HCT116 (cell line): ENCODE measurements at regions not wholly inside any gene's neighbourhood (a gene's known extent, or its start where the extent isn't known, plus 50 kb on each side); places are given as distances from the start of the nearest gene placed in this dataset.

ENCODE experiments used
- ATAC-seq: fragments of 200-7000 bp; cut with Tn5 transposase; 2 replicates; pipeline ENCODE4 v1.9.1; 2020; ENCODE audit warnings: mild to moderate bottlenecking, moderate library complexity
- BruUV-seq: library from RNA; stranded (reverse); fragments of 400-500 nt; replicated peaks from 2 replicates; lab custom pipeline; 2021; lab: Mats Ljungman, UMichigan
- CTCF ChIA-PET: fragments of 300-600 bp; sonication (Branson Sonifier 250); formaldehyde crosslinking; loops from one replicate; lab custom pipeline; 2021; ENCODE audit warnings: antibody characterized with exemption; lab: Charles Lee
- POLR2A ChIA-PET: fragments of 300-600, 350-600 bp; sonication (Branson Sonifier 250); formaldehyde crosslinking; loops from one replicate; lab custom pipeline; 2021; ENCODE audit warnings: antibody characterized with exemption; lab: Charles Lee
- RAD21 ChIA-PET, 2 experiments: fragments of 300-600 bp; sonication (Branson Sonifier 250); formaldehyde crosslinking; loops; one replicate each; lab custom pipeline; 2023; ENCODE audit warnings: low total read pairs in 2 of 2; ENCODE audit not compliant: uncharacterized antibody in 2 of 2, unreplicated experiment in 2 of 2, low non-redundant PET in 1 of 2; lab: Charles Lee
- DNase-seq: peaks from one replicate; pipeline ENCODE4 v3.0.0-alpha.2; 2010; ENCODE audit warnings: low read depth, low spot score
- H2AFZ ChIP-seq: fragments of 200-600 bp; shearing (Covaris generic), sonication (generic); 2 replicates; pipeline ENCODE4 v1.6.1; 2017; ENCODE audit warnings: low read depth, mixed run types, mixed read lengths, antibody characterized with exemption, low read length; ENCODE audit not compliant: poor library complexity, severe bottlenecking
- H3K27ac ChIP-seq: 2 replicates; pipeline ENCODE4 v1.5.1; 2012; ENCODE audit warnings: low read depth, low read length
- H3K27me3 ChIP-seq: fragments of 200-600 bp; sonication (generic); 2 replicates; pipeline ENCODE4 v1.6.1; 2016; ENCODE audit warnings: mixed run types, low read length, mixed read lengths; ENCODE audit not compliant: insufficient read depth
- H3K36me3 ChIP-seq, 2 experiments: fragments of 200-500 bp in 1 of 2; fragments of 200-600 bp in 1 of 2; sonication (Bioruptor generic) in 1 of 2; sonication (generic) in 1 of 2; 2 replicates each; pipeline versions ENCODE4 v1.5.1 to v1.6.1; 2014 to 2016; ENCODE audit warnings: low read length in 2 of 2, inconsistent platforms in 1 of 2, mixed read lengths in 1 of 2, mixed run types in 1 of 2; ENCODE audit not compliant: insufficient read depth in 2 of 2, control insufficient read depth in 1 of 2
- H3K4me1 ChIP-seq, 2 experiments: fragments of 200-600 bp in 1 of 2; sonication (generic) in 1 of 2; 2 replicates each; pipeline versions ENCODE4 v1.5.1 to v1.6.1; 2012 to 2017; ENCODE audit warnings: low read length in 2 of 2, inconsistent platforms in 1 of 2, mild to moderate bottlenecking in 1 of 2, mixed read lengths in 1 of 2, mixed run types in 1 of 2, moderate library complexity in 1 of 2; ENCODE audit not compliant: insufficient read depth in 2 of 2, control insufficient read depth in 1 of 2
- H3K4me2 ChIP-seq: fragments of 200-600 bp; sonication (generic); 2 replicates; pipeline ENCODE4 v1.6.1; 2017; ENCODE audit warnings: mixed run types, low read length, mixed read lengths
- H3K4me3 ChIP-seq, 2 experiments: fragments of 200-600 bp in 1 of 2; sonication (generic) in 1 of 2; replicated peaks in 1 of 2; 2 replicates each; pipeline ENCODE4 v1.5.1; 2011 to 2016; ENCODE audit warnings: low read length in 2 of 2, control low read depth in 1 of 2, low read depth in 1 of 2, mild to moderate bottlenecking in 1 of 2, mixed read lengths in 1 of 2, mixed run types in 1 of 2
- H3K79me2 ChIP-seq: fragments of 200-600 bp; sonication (generic); 2 replicates; pipeline ENCODE4 v1.6.1; 2017; ENCODE audit warnings: mild to moderate bottlenecking, mixed run types, low read length, moderate library complexity, mixed read lengths; ENCODE audit not compliant: insufficient read depth
- H3K9ac ChIP-seq: fragments of 200-600 bp; sonication (generic); 2 replicates; pipeline ENCODE4 v1.6.1; 2016; ENCODE audit warnings: low read length, mixed read lengths
- H3K9me2 ChIP-seq: fragments of 200-600 bp; sonication (generic), shearing (Covaris generic); 2 replicates; pipeline ENCODE4 v1.6.1; 2017; ENCODE audit warnings: mixed run types, mild to moderate bottlenecking, moderate library complexity; ENCODE audit not compliant: insufficient read depth
- H3K9me3 ChIP-seq, 2 experiments: fragments of 200-500 bp in 1 of 2; fragments of 200-600 bp in 1 of 2; sonication (Bioruptor generic) in 1 of 2; sonication (generic) in 1 of 2; 2 replicates each; pipeline ENCODE4 v1.6.1; 2014 to 2017; ENCODE audit warnings: low read length in 2 of 2, mixed read lengths in 2 of 2, inconsistent platforms in 1 of 2, low read depth in 1 of 2, mild to moderate bottlenecking in 1 of 2, mixed run types in 1 of 2, moderate library complexity in 1 of 2; ENCODE audit not compliant: control insufficient read depth in 1 of 2, insufficient read depth in 1 of 2
- H4K20me1 ChIP-seq: fragments of 200-600 bp; sonication (generic), shearing (Covaris generic); 2 replicates; pipeline ENCODE4 v1.6.1; 2017; ENCODE audit warnings: mixed run types, mild to moderate bottlenecking, moderate library complexity; ENCODE audit not compliant: insufficient read depth
- CBX3 ChIP-seq: IDR thresholded peaks from 2 replicates; pipeline ENCODE4 v1.6.1; 2012; ENCODE audit warnings: low read depth
- EZH2 ChIP-seq: fragments of 200-600 bp; sonication (generic); IDR thresholded peaks from 2 replicates; pipeline ENCODE4 v1.6.1; 2017; ENCODE audit warnings: antibody characterized with exemption, mixed run types
- FOSL1 ChIP-seq: IDR thresholded peaks from 2 replicates; pipeline ENCODE4 v1.6.1; 2012; ENCODE audit warnings: low read depth
- MAX ChIP-seq: IDR thresholded peaks from 2 replicates; pipeline ENCODE4 v1.6.1; 2012
- POLR2A ChIP-seq: IDR thresholded peaks from 2 replicates; pipeline ENCODE4 v1.7.0; 2011; ENCODE audit warnings: borderline replicate concordance; ENCODE audit not compliant: insufficient read depth, insufficient read length; ENCODE audit errors: extremely low read depth
- POLR2AphosphoS5 ChIP-seq: IDR thresholded peaks from 2 replicates; pipeline ENCODE4 v1.6.1; 2011; ENCODE audit warnings: mild to moderate bottlenecking, low read depth, low read length, moderate library complexity
- SRF ChIP-seq: IDR thresholded peaks from 2 replicates; pipeline ENCODE4 v1.6.1; 2012; ENCODE audit warnings: low read depth
- YY1 ChIP-seq: IDR thresholded peaks from 2 replicates; pipeline ENCODE4 v1.6.1; 2011; ENCODE audit warnings: low read length, low read depth, moderate library complexity, mild to moderate bottlenecking; ENCODE audit not compliant: insufficient replicate concordance; ENCODE audit errors: extremely low read depth
- ZFX ChIP-seq: fragments of 450-650 bp; IDR thresholded peaks from 2 replicates; pipeline ENCODE4 v1.6.1; 2017
- intact Hi-C: fragments of 100-400 bp; cut with micrococcal nuclease; formaldehyde crosslinking; loops from 2 replicates; pipeline ENCODE4 v1.10.0; 2022
- TF ChIP-seq, protein P1 (sequence below), 3 experiments: fragments of 200-600 bp in 1 of 3; sonication (generic) in 1 of 3; IDR thresholded peaks in 2 of 3; conservative IDR thresholded peaks in 1 of 3; 2 replicates each; pipeline ENCODE4 v1.5.1; 2012 to 2017; ENCODE audit warnings: low read depth in 2 of 3, low read length in 2 of 3, antibody characterized with exemption in 1 of 3, borderline replicate concordance in 1 of 3, control low read depth in 1 of 3, mild to moderate bottlenecking in 1 of 3, mixed read lengths in 1 of 3, mixed run types in 1 of 3, moderate library complexity in 1 of 3; ENCODE audit not compliant: insufficient read depth in 1 of 3
- TF ChIP-seq, protein P2 (sequence below): IDR thresholded peaks from 2 replicates; pipeline ENCODE4 v1.6.1; 2012
- TF ChIP-seq, protein P3 (sequence below): IDR thresholded peaks from 2 replicates; pipeline ENCODE4 v1.6.1; 2011; ENCODE audit warnings: mild to moderate bottlenecking, low read length, moderate library complexity; ENCODE audit not compliant: insufficient replicate concordance; ENCODE audit errors: extremely low read depth

DNA sequence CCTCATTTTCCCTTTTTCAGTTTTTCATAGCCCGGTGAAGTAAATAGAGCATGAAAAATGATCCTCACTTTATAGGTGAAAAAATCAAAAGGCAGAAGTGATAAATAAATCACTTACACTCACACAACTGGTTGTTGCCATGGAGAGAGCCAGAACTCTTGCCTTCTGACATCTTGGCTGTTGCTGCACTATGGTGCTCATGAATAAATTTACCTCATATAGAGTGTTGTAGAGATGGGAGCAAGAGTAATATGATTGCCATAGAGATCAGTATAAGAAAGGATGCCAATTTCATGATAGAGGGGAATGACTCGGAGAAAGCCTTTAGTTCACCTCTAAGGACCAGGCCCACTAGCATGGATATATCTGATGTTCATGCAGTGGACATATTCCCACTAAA, 82.5 kb upstream of the TMEM178A start:
- no TSS peak for BruUV-seq
- TF ChIP-seq CBX3 (no peak), MAX (no peak), FOSL1 (no peak), YY1 (no peak), ZFX (no peak)
- TF ChIP-seq, all 23 proteins: peak for 0
- no peaks in the 10 kb centered on the region for H3K79me2 ChIP-seq
- no peak overlapping the region for H3K4me2 ChIP-seq
- DNase-seq (no peak), ATAC-seq (no peak)
- POLR2A ChIA-PET, result no interaction called here
- no peak overlapping the region for H3K4me3 ChIP-seq
- no peak overlapping the region for H2AFZ ChIP-seq
- no peaks in the 10 kb centered on the region for H3K36me3 ChIP-seq
- H3K9me3 ChIP-seq, result no peaks in the 10 kb centered on the region
- no peaks in the 10 kb centered on the region for H4K20me1 ChIP-seq
- intact Hi-C loops, result no loop called here
- no peak overlapping the region for H3K9ac ChIP-seq
- H3K27me3 ChIP-seq, result no peaks in the 10 kb centered on the region
- H3K4me1 ChIP-seq, result no peaks in the 10 kb centered on the region
- CTCF ChIA-PET, result no interaction called here
- RAD21 ChIA-PET, result no interaction called here
- no peak overlapping the region for H3K27ac ChIP-seq
- no peaks in the 10 kb centered on the region for H3K9me2 ChIP-seq

DNA sequence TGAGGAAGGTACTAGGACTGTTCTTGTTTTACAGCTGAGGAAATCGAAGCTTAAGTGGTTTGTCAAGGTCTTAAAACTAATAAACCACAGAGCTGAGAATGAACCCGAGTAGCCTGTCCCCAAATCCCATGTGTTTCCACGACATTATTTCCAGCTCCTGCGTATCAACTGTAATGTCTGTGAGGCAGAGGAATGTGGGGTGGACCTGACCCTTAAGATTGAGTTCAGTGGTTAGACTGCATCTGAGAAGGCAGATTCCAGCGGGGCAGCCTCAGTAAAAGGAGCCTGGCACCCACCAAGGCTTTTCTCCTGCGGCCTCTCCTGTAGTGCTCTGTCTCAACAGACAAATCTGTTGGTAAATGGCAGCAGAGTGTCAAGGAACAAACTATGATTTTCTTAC, 81.9 kb upstream of the TMEM178A start:
- Histone ChIP-seq H3K4me3 (no peak overlapping the region), H3K9ac (no peak overlapping the region), H2AFZ (no peak overlapping the region), H3K79me2 (no peaks in the 10 kb centered on the region), H3K4me1 (no peaks in the 10 kb centered on the region), H3K9me3 (no peaks in the 10 kb centered on the region), H4K20me1 (no peaks in the 10 kb centered on the region), H3K4me2 (no peak overlapping the region), H3K9me2 (no peaks in the 10 kb centered on the region), H3K27me3 (no peaks in the 10 kb centered on the region), H3K27ac (no peak overlapping the region), H3K36me3 (no peaks in the 10 kb centered on the region)
- ChIA-PET RAD21 (no interaction called here), CTCF (no interaction called here), POLR2A (no interaction called here)
- ATAC-seq (no peak), DNase-seq (no peak)
- TF ChIP-seq, protein P1, sequence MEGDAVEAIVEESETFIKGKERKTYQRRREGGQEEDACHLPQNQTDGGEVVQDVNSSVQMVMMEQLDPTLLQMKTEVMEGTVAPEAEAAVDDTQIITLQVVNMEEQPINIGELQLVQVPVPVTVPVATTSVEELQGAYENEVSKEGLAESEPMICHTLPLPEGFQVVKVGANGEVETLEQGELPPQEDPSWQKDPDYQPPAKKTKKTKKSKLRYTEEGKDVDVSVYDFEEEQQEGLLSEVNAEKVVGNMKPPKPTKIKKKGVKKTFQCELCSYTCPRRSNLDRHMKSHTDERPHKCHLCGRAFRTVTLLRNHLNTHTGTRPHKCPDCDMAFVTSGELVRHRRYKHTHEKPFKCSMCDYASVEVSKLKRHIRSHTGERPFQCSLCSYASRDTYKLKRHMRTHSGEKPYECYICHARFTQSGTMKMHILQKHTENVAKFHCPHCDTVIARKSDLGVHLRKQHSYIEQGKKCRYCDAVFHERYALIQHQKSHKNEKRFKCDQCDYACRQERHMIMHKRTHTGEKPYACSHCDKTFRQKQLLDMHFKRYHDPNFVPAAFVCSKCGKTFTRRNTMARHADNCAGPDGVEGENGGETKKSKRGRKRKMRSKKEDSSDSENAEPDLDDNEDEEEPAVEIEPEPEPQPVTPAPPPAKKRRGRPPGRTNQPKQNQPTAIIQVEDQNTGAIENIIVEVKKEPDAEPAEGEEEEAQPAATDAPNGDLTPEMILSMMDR (IDR thresholded peaks at IDR 0.05 in 2 of 3, conservative IDR thresholded peaks at IDR 0.05 in 1 of 3; ENCODE audit: borderline replicate concordance in 1 of 3, insufficient read depth in 1 of 3, low read depth in 2 of 3, low read length in 2 of 3), result no peak
- TF ChIP-seq, protein P2, sequence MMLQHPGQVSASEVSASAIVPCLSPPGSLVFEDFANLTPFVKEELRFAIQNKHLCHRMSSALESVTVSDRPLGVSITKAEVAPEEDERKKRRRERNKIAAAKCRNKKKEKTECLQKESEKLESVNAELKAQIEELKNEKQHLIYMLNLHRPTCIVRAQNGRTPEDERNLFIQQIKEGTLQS, result no peak
- no peak for TF ChIP-seq ZFX
- TF ChIP-seq EZH2, result no peak
- TF ChIP-seq, protein P3, sequence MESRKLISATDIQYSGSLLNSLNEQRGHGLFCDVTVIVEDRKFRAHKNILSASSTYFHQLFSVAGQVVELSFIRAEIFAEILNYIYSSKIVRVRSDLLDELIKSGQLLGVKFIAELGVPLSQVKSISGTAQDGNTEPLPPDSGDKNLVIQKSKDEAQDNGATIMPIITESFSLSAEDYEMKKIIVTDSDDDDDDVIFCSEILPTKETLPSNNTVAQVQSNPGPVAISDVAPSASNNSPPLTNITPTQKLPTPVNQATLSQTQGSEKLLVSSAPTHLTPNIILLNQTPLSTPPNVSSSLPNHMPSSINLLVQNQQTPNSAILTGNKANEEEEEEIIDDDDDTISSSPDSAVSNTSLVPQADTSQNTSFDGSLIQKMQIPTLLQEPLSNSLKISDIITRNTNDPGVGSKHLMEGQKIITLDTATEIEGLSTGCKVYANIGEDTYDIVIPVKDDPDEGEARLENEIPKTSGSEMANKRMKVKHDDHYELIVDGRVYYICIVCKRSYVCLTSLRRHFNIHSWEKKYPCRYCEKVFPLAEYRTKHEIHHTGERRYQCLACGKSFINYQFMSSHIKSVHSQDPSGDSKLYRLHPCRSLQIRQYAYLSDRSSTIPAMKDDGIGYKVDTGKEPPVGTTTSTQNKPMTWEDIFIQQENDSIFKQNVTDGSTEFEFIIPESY, result no peak
- no peak for TF ChIP-seq POLR2AphosphoS5
- TF ChIP-seq SRF, result no peak
- TF ChIP-seq POLR2A, result no peak
- BruUV-seq, result no TSS peak
- intact Hi-C loops, result no loop called here
